Neural progenitor cell (in vitro differentiated cells): ENCODE measurements at regions not wholly inside any gene's neighbourhood (a gene's known extent, or its start where the extent isn't known, plus 50 kb on each side); places are given as distances from the start of the nearest gene placed in this dataset.
A peak's percentile ranks its signal among the peaks of the same experiment; 100 is the strongest.

Source experiments
- DNase-seq: peaks from one replicate; pipeline ENCODE4 v3.0.0-alpha.2; 2016; ENCODE audit warnings: low spot score
- H2AFZ ChIP-seq: fragments of 200-600 bp; sonication (generic); replicated peaks from 2 replicates; pipeline ENCODE4 v1.6.1; 2016; ENCODE audit warnings: antibody characterized with exemption
- H3F3A ChIP-seq: fragments of 200-600 bp; sonication (generic); 2 replicates; pipeline ENCODE4 v1.6.1; 2016; ENCODE audit warnings: antibody characterized with exemption, low read depth
- H3K27ac ChIP-seq: fragments of 200-600 bp; sonication (generic); 2 replicates; pipeline ENCODE4 v1.5.1; 2016; ENCODE audit warnings: mild to moderate bottlenecking
- H3K27me3 ChIP-seq: fragments of 200-600 bp; sonication (generic); 2 replicates; pipeline ENCODE4 v1.6.1; 2016; ENCODE audit warnings: mild to moderate bottlenecking, moderate library complexity
- H3K36me3 ChIP-seq: fragments of 200-600 bp; sonication (generic); 2 replicates; pipeline ENCODE4 v1.5.1; 2016
- H3K4me1 ChIP-seq: fragments of 200-600 bp; sonication (generic); 2 replicates; pipeline ENCODE4 v1.6.1; 2016; ENCODE audit warnings: mixed run types
- H3K4me2 ChIP-seq: fragments of 200-600 bp; sonication (generic); 2 replicates; pipeline ENCODE4 v1.6.1; 2016
- H3K4me3 ChIP-seq: fragments of 200-600 bp; sonication (generic); 2 replicates; pipeline ENCODE4 v1.5.1; 2016
- H3K79me2 ChIP-seq: fragments of 200-600 bp; sonication (generic); 2 replicates; pipeline ENCODE4 v1.6.1; 2016; ENCODE audit warnings: low read depth
- H3K9ac ChIP-seq: fragments of 200-600 bp; sonication (generic); 2 replicates; pipeline ENCODE4 v1.6.1; 2016
- H3K9me3 ChIP-seq: fragments of 200-600 bp; sonication (generic); 2 replicates; pipeline ENCODE4 v1.5.1; 2016; ENCODE audit warnings: low read depth
- H4K20me1 ChIP-seq: fragments of 200-600 bp; sonication (generic); 2 replicates; pipeline ENCODE4 v1.6.1; 2016; ENCODE audit warnings: low read depth
- H3K27ac Mint-ChIP-seq: 3 replicates; pipeline ENCODE4 v1.8.0; 2021; ENCODE audit warnings: mixed read lengths
- H3K27me3 Mint-ChIP-seq: 2 replicates; pipeline ENCODE4 v1.8.0; 2022; ENCODE audit warnings: low read depth, mild to moderate bottlenecking, inconsistent platforms, moderate library complexity, mixed read lengths; ENCODE audit not compliant: insufficient read depth
- H3K36me3 Mint-ChIP-seq: 3 replicates; pipeline ENCODE4 v1.8.0; 2021; ENCODE audit warnings: mixed read lengths
- H3K4me1 Mint-ChIP-seq: 3 replicates; pipeline ENCODE4 v1.8.0; 2021; ENCODE audit warnings: mixed read lengths
- H3K4me3 Mint-ChIP-seq: 3 replicates; pipeline ENCODE4 v1.8.0; 2021; ENCODE audit warnings: mild to moderate bottlenecking, moderate library complexity, mixed read lengths
- H3K9me3 Mint-ChIP-seq: 3 replicates; pipeline ENCODE4 v1.8.0; 2020; ENCODE audit warnings: mixed read lengths
- EZH2 ChIP-seq: fragments of 200-600 bp; sonication (generic); IDR thresholded peaks from 2 replicates; pipeline ENCODE4 v1.6.1; 2017; ENCODE audit warnings: antibody characterized with exemption, mild to moderate bottlenecking, moderate library complexity
- EZH2phosphoT487 ChIP-seq: fragments of 200-600 bp; sonication (generic); IDR thresholded peaks from 2 replicates; pipeline ENCODE4 v1.6.1; 2017; ENCODE audit warnings: antibody characterized with exemption
- TF ChIP-seq, protein P1 (sequence below): fragments of 200-600 bp; sonication (generic); IDR thresholded peaks from 2 replicates; pipeline ENCODE4 v1.5.1; 2017; ENCODE audit warnings: antibody characterized with exemption, mild to moderate bottlenecking

DNA sequence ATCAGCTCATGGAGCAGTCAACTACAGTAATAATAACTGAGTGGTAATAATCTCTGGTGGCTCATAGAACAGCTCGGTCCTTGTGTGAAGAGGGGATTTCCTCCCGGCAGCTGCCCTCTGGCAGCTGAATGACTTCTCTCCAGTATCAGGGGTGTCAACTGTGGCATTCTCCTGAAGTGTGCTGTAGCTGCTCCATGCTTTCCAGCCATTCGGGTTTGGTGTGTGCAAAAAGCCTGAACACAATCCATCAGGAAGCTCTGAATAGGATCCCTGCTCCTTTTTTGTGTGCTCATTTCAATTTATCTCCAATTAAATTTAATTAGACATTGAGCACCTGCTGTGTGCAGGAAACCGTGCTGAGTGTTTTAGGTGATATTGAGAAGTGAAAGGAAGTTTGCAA is 59.8 kb upstream of the BARX1 start:
- no peaks in the 10 kb centered on the region for H3K36me3 Mint-ChIP-seq
- H3K4me2 ChIP-seq: no peak overlapping the region
- no peaks in the 10 kb centered on the region for H3K36me3 ChIP-seq
- no peaks in the 10 kb centered on the region for H3K27me3 Mint-ChIP-seq
- peak; percentile 15 for DNase-seq
- H3F3A ChIP-seq: no peaks in the 10 kb centered on the region
- H3K9me3 ChIP-seq: no peaks in the 10 kb centered on the region
- H3K27ac ChIP-seq: no peak overlapping the region
- H3K4me1 ChIP-seq: peaks cover 6% of the 10 kb centered on the region
- H3K4me3 Mint-ChIP-seq: no peak overlapping the region
- no peaks in the 10 kb centered on the region for H3K27me3 ChIP-seq
- no peak overlapping the region for H2AFZ ChIP-seq
- H3K4me1 Mint-ChIP-seq: peaks cover 6% of the 10 kb centered on the region
- H4K20me1 ChIP-seq: no peaks in the 10 kb centered on the region
- no peak for TF ChIP-seq EZH2phosphoT487
- TF ChIP-seq EZH2: no peak
- TF ChIP-seq, protein P1, sequence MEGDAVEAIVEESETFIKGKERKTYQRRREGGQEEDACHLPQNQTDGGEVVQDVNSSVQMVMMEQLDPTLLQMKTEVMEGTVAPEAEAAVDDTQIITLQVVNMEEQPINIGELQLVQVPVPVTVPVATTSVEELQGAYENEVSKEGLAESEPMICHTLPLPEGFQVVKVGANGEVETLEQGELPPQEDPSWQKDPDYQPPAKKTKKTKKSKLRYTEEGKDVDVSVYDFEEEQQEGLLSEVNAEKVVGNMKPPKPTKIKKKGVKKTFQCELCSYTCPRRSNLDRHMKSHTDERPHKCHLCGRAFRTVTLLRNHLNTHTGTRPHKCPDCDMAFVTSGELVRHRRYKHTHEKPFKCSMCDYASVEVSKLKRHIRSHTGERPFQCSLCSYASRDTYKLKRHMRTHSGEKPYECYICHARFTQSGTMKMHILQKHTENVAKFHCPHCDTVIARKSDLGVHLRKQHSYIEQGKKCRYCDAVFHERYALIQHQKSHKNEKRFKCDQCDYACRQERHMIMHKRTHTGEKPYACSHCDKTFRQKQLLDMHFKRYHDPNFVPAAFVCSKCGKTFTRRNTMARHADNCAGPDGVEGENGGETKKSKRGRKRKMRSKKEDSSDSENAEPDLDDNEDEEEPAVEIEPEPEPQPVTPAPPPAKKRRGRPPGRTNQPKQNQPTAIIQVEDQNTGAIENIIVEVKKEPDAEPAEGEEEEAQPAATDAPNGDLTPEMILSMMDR: no peak
- H3K9me3 Mint-ChIP-seq: no peaks in the 10 kb centered on the region
- H3K4me3 ChIP-seq: no peak overlapping the region
- H3K79me2 ChIP-seq: no peaks in the 10 kb centered on the region
- H3K27ac Mint-ChIP-seq: no peak overlapping the region
- no peak overlapping the region for H3K9ac ChIP-seq

DNA sequence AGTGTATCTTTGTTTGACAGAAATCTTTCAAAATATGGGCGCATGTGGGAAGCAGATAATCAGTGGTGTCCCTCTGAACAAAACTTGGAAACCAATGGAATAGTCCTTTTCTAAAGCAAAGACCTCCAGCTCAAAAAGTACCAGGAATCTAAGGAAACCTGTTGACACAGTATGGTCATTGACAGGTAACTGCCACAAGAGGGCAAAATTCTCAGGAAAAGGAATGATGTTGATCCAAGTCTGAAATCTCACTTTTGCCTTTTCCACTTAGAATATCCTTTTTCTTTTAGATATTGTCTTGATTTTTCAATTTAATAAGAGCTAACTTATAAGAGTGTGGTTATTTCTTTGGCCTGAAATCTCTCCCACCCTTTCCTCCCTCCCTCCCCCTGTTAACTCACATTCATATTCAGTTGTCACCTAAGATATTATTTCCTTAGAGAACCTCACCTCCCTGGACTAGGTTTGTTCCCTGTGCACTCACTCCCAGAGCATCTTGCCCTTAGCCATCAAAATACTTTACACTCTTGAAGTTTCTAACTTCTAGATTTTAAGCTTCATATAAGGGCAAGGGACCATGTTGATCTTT is 59.0 kb upstream of the BARX1 start:
- Histone ChIP-seq H2AFZ (no peak overlapping the region), H3F3A (no peaks in the 10 kb centered on the region), H3K4me1 (peaks cover 6% of the 10 kb centered on the region), H3K4me2 (no peak overlapping the region), H3K27me3 (no peaks in the 10 kb centered on the region), H3K27ac (no peak overlapping the region), H3K79me2 (no peaks in the 10 kb centered on the region), H4K20me1 (no peaks in the 10 kb centered on the region), H3K9ac (no peak overlapping the region), H3K9me3 (no peaks in the 10 kb centered on the region), H3K36me3 (no peaks in the 10 kb centered on the region), H3K4me3 (no peak overlapping the region)
- no peak for TF ChIP-seq EZH2phosphoT487
- TF ChIP-seq, protein P1: peak; percentile 76
- no peak for TF ChIP-seq EZH2
- DNase-seq: peak; percentile 68
- H3K4me1 Mint-ChIP-seq: peaks cover 6% of the 10 kb centered on the region
- no peak overlapping the region for H3K27ac Mint-ChIP-seq
- H3K27me3 Mint-ChIP-seq: no peaks in the 10 kb centered on the region
- no peaks in the 10 kb centered on the region for H3K36me3 Mint-ChIP-seq
- no peak overlapping the region for H3K4me3 Mint-ChIP-seq
- H3K9me3 Mint-ChIP-seq: no peaks in the 10 kb centered on the region

DNA sequence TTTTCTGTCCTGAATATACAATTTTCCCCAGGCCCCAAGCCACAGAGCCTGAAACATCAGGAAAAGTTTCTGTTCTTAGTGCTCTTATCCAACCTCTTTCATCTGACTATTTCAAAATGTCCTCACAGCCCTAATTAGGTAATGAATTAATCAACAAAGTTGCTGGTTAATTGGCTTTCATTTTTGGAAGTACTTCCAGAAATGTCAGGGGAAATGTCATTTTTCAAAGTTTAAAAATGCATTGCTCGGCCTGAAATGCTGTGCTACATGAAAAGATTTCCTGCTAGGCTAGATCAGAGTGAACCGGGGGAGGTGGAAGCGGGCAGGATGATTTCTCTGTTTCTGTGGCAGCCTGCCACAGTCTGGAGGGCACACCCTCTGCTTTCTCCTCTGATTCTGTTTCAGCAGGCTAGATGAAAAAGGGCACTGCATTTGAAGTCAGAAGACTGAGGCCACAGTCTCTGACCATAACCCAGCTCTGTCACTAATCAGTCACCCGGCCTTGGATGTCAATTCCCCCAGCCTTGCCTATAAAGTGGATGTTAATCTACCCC is 55.9 kb upstream of the BARX1 start:
- Histone ChIP-seq H3F3A (no peaks in the 10 kb centered on the region), H3K27ac (no peak overlapping the region), H2AFZ (no peak overlapping the region), H3K4me3 (no peak overlapping the region), H3K79me2 (no peaks in the 10 kb centered on the region), H3K4me1 (peaks cover 6% of the 10 kb centered on the region), H3K9ac (no peak overlapping the region), H3K27me3 (no peaks in the 10 kb centered on the region), H4K20me1 (no peaks in the 10 kb centered on the region), H3K9me3 (no peaks in the 10 kb centered on the region), H3K36me3 (no peaks in the 10 kb centered on the region), H3K4me2 (no peak overlapping the region)
- Mint-ChIP-seq H3K4me3 (no peak overlapping the region), H3K27me3 (no peaks in the 10 kb centered on the region), H3K27ac (no peak overlapping the region), H3K36me3 (no peaks in the 10 kb centered on the region), H3K4me1 (peaks cover 6% of the 10 kb centered on the region), H3K9me3 (no peaks in the 10 kb centered on the region)
- TF ChIP-seq EZH2phosphoT487: no peak
- TF ChIP-seq EZH2: no peak
- TF ChIP-seq, protein P1: no peak
- no peak for DNase-seq
